Prostate gland (tissue), 2 donors: ENCODE measurements at regions not wholly inside any gene's neighbourhood (a gene's known extent, or its start where the extent isn't known, plus 50 kb on each side); places are given as distances from the start of the nearest gene placed in this dataset.

Source experiments
- CTCF ChIP-seq, 4 experiments: fragments of 200-600 bp in 2 of 4; fragments of 450-650 bp in 2 of 4; sonication (generic) in 2 of 4; IDR thresholded peaks; 1 replicate in 3 of 4; 2 replicates in 1 of 4; pipeline ENCODE4 v1.5.1; 2016 to 2019; ENCODE audit warnings: antibody characterized with exemption in 4 of 4, mild to moderate bottlenecking in 2 of 4, moderate library complexity in 2 of 4
- POLR2AphosphoS5 ChIP-seq: sonication (generic); formaldehyde crosslinking; IDR thresholded peaks from one replicate; pipeline ENCODE4 v1.6.1; 2017; ENCODE audit warnings: antibody characterized with exemption

DNA sequence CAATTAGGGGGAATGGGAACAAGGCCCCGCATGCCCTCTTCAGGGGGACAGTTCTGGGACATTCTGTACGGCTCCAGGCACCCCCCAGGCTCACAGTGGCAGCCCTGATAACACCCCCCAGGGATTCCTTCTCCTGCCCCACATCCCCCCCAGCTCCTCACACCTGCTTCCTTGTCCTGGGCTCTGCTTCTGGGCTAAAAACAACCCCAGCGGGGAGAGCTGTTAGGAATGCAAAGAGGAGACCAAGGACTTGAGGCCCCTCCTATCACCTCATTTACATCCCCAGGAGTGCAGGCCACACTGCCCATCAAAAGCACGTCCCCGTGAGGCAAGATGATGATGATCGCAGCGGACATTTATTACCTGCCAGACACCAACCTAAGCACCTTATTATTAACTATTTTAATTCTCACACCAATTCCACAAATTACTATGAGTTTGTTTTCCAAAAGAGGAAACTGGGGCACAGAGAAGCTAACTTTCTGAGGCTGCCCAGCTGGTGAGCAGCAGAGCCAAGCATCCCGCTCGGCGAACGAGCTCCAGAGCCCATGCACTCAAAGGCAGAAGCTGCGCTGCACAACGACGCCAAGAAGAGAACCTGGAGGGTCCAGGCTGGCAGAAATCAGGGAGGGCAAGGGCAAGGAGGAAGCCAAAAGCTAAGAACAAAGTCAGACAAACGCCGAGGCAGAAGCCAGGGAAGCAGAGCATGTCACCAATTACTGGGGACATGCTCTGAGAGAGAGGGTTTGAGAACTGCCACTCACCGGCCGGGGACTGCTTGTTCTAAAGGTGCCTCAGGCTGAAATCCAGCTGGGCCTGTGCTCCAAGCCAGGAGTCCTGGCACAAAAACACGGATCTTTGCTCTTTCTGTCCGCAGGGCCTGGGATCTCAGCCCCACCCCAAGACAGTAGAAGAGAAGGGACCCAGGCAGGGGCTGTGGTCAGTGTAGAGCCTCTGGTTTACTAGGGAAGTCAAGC, 76.2 kb upstream of the NSMCE3 start:
- TF ChIP-seq CTCF (IDR thresholded peaks at IDR 0.05) (no peak), POLR2AphosphoS5 (no peak)
